GM18519 (cell line): ENCODE measurements at regions not wholly inside any gene's neighbourhood (a gene's known extent, or its start where the extent isn't known, plus 50 kb on each side); places are given as distances from the start of the nearest gene placed in this dataset.

Experiments used
- ATAC-seq: cut with Tn5 transposase; IDR thresholded peaks from one replicate; pipeline ENCODE4 v1.9.1; 2021; ENCODE audit warnings: mild to moderate bottlenecking, moderate library complexity; ENCODE audit not compliant: unreplicated experiment, low FRiP score

- ATAC-seq, result no peak
These were observed 988.3 kb upstream of the LRFN5 start for GRCh38 chr14:40618225-40618898.

GRCh38 chr14:40616579-40616978 lies 990.1 kb upstream of the LRFN5 start:
- ATAC-seq, result no peak

- ATAC-seq, result no peak
These were observed 1005.6 kb upstream of the LRFN5 start for GRCh38 chr14:40601063-40601462.

- ATAC-seq, result no peak
These were observed 1007.0 kb upstream of the LRFN5 start for GRCh38 chr14:40599725-40600124.

GRCh38 chr14:40581264-40581663 lies 1025.4 kb upstream of the LRFN5 start:
- no peak for ATAC-seq

GRCh38 chr14:40576880-40577478 lies 1029.7 kb upstream of the LRFN5 start:
- ATAC-seq, result no peak

GRCh38 chr14:40574780-40575179 lies 1031.9 kb upstream of the LRFN5 start:
- no peak for ATAC-seq

GRCh38 chr14:40525314-40525713 lies 1081.4 kb upstream of the LRFN5 start:
- no peak for ATAC-seq

GRCh38 chr14:40523123-40523522 lies 1083.6 kb upstream of the LRFN5 start:
- ATAC-seq, result no peak

- ATAC-seq, result no peak
These were observed 1062.2 kb upstream of the FBXO33 start for GRCh38 chr14:40494483-40494882.

- no peak for ATAC-seq
These were observed 1055.6 kb upstream of the FBXO33 start for GRCh38 chr14:40487824-40488223.

- ATAC-seq, result no peak
These were observed 1053.5 kb upstream of the FBXO33 start for GRCh38 chr14:40485688-40486087.

GRCh38 chr14:40476005-40476404 lies 1043.8 kb upstream of the FBXO33 start:
- ATAC-seq, result no peak

- no peak for ATAC-seq
These were observed 1035.7 kb upstream of the FBXO33 start for GRCh38 chr14:40467969-40468368.

- ATAC-seq, result no peak
These were observed 1032.3 kb upstream of the FBXO33 start for GRCh38 chr14:40464531-40464930.

GRCh38 chr14:40463886-40464285 lies 1031.7 kb upstream of the FBXO33 start:
- ATAC-seq, result no peak

- ATAC-seq, result no peak
These were observed 1020.4 kb upstream of the FBXO33 start for GRCh38 chr14:40452674-40453073.

GRCh38 chr14:40447017-40447416 lies 1014.8 kb upstream of the FBXO33 start:
- ATAC-seq, result no peak

- no peak for ATAC-seq
These were observed 1012.8 kb upstream of the FBXO33 start for GRCh38 chr14:40445020-40445419.

GRCh38 chr14:40436551-40436950 lies 1004.3 kb upstream of the FBXO33 start:
- ATAC-seq, result no peak

- no peak for ATAC-seq
These were observed 985.7 kb upstream of the FBXO33 start for GRCh38 chr14:40417777-40418401.

- no peak for ATAC-seq
These were observed 984.3 kb upstream of the FBXO33 start for GRCh38 chr14:40416565-40416964.
